Loucy (cell line): ENCODE measurements at regions not wholly inside any gene's neighbourhood (a gene's known extent, or its start where the extent isn't known, plus 50 kb on each side); places are given as distances from the start of the nearest gene placed in this dataset.
A peak's percentile ranks its signal among the peaks of the same experiment; 100 is the strongest.

Experiments
- H2AFZ ChIP-seq: fragments of 200-600 bp; sonication (generic); 2 replicates; pipeline ENCODE4 v1.6.0; 2016; ENCODE audit warnings: antibody characterized with exemption, mild to moderate bottlenecking, low read length, moderate library complexity
- H3F3A ChIP-seq: fragments of 200-600 bp; 2 replicates; pipeline ENCODE4 v1.6.0; 2016; ENCODE audit warnings: antibody characterized with exemption, low read depth, mild to moderate bottlenecking
- H3K27me3 ChIP-seq: fragments of 200-600 bp; sonication (generic); 2 replicates; pipeline ENCODE4 v1.6.1; 2014; ENCODE audit warnings: low read length, mild to moderate bottlenecking; ENCODE audit not compliant: insufficient read depth, poor library complexity, severe bottlenecking
- H3K36me3 ChIP-seq: fragments of 200-600 bp; sonication (generic); 2 replicates; pipeline ENCODE4 v1.6.1; 2016; ENCODE audit warnings: low read length; ENCODE audit not compliant: insufficient read depth
- H3K4me1 ChIP-seq: fragments of 200-600 bp; sonication (generic); 2 replicates; pipeline ENCODE4 v1.5.1; 2014; ENCODE audit warnings: low read length, mild to moderate bottlenecking; ENCODE audit not compliant: insufficient read depth, poor library complexity, severe bottlenecking
- H3K4me2 ChIP-seq: fragments of 200-600 bp; sonication (generic); 2 replicates; pipeline ENCODE4 v1.6.0; 2014; ENCODE audit warnings: antibody characterized with exemption, low read length, low read depth, mild to moderate bottlenecking; ENCODE audit not compliant: poor library complexity, severe bottlenecking
- H3K4me3 ChIP-seq: fragments of 200-600 bp; sonication (generic); 2 replicates; pipeline ENCODE4 v1.5.1; 2014; ENCODE audit warnings: low read length, mild to moderate bottlenecking, mixed read lengths; ENCODE audit not compliant: poor library complexity, severe bottlenecking
- H3K79me2 ChIP-seq: fragments of 200-600 bp; sonication (generic); 2 replicates; pipeline ENCODE4 v1.6.1; 2014; ENCODE audit warnings: low read length; ENCODE audit not compliant: insufficient read depth
- H3K9ac ChIP-seq: fragments of 200-600 bp; sonication (generic); 2 replicates; pipeline ENCODE4 v1.6.0; 2014; ENCODE audit warnings: mild to moderate bottlenecking, low read depth, low read length, moderate library complexity; ENCODE audit not compliant: poor library complexity, severe bottlenecking
- H3K9me2 ChIP-seq: fragments of 200-600 bp; sonication (generic); replicated peaks from 2 replicates; pipeline ENCODE4 v1.6.1; 2016; ENCODE audit warnings: low read depth, low read length, mixed read lengths
- H3K9me3 ChIP-seq: fragments of 200-600 bp; sonication (generic); 2 replicates; pipeline ENCODE4 v1.6.1; 2014; ENCODE audit warnings: mild to moderate bottlenecking, antibody characterized with exemption, low read length, low read depth; ENCODE audit not compliant: insufficient read depth
- H4K20me1 ChIP-seq: fragments of 200-600 bp; sonication (generic); 2 replicates; pipeline ENCODE4 v1.6.0; 2014; ENCODE audit warnings: antibody characterized with exemption, low read length, mild to moderate bottlenecking; ENCODE audit not compliant: insufficient read depth, poor library complexity, severe bottlenecking
- CTCF ChIP-seq: fragments of 200-600 bp; sonication (generic); conservative IDR thresholded peaks from 2 replicates; pipeline ENCODE4 v1.5.1; 2014; ENCODE audit warnings: mild to moderate bottlenecking, antibody characterized with exemption, low read length
- EZH2phosphoT487 ChIP-seq: fragments of 200-600 bp; IDR thresholded peaks from 2 replicates; pipeline ENCODE4 v1.6.1; 2018; ENCODE audit warnings: antibody characterized with exemption, mild to moderate bottlenecking, moderate library complexity, borderline replicate concordance

- Histone ChIP-seq H3K4me3 (no peak overlapping the region), H4K20me1 (no peaks in the 10 kb centered on the region), H2AFZ (no peak overlapping the region), H3K4me2 (no peak overlapping the region), H3F3A (no peaks in the 10 kb centered on the region), H3K36me3 (no peaks in the 10 kb centered on the region), H3K9me2 (no peaks in the 10 kb centered on the region), H3K9me3 (no peaks in the 10 kb centered on the region), H3K79me2 (no peaks in the 10 kb centered on the region), H3K4me1 (peaks cover 4% of the 10 kb centered on the region), H3K27me3 (no peaks in the 10 kb centered on the region), H3K9ac (no peak overlapping the region)
- no peak for TF ChIP-seq CTCF
- TF ChIP-seq EZH2phosphoT487, result no peak
Observed at GRCh38 chr11:106158406-106158805, 80.9 kb downstream of the AASDHPPT start.

GRCh38 chr11:106159836-106160235 lies 82.4 kb downstream of the AASDHPPT start:
- H3K4me2 ChIP-seq, result no peak overlapping the region
- H3K9me2 ChIP-seq, result no peaks in the 10 kb centered on the region
- no peaks in the 10 kb centered on the region for H3K36me3 ChIP-seq
- H3K79me2 ChIP-seq, result no peaks in the 10 kb centered on the region
- H2AFZ ChIP-seq, result 0 out of 2 replicates have a peak overlapping the region, but pooled peaks have one; percentile 3
- no peak overlapping the region for H3K4me3 ChIP-seq
- H3K27me3 ChIP-seq, result no peaks in the 10 kb centered on the region
- H4K20me1 ChIP-seq, result no peaks in the 10 kb centered on the region
- no peaks in the 10 kb centered on the region for H3K9me3 ChIP-seq
- TF ChIP-seq CTCF, result no peak
- TF ChIP-seq EZH2phosphoT487, result no peak
- peaks cover 7% of the 10 kb centered on the region for H3K4me1 ChIP-seq
- H3F3A ChIP-seq, result no peaks in the 10 kb centered on the region
- no peak overlapping the region for H3K9ac ChIP-seq

- H3F3A ChIP-seq, result no peaks in the 10 kb centered on the region
- peak overlapping the region; percentile 3; the same call in 1 of the 2 replicates for H2AFZ ChIP-seq
- no peaks in the 10 kb centered on the region for H3K9me3 ChIP-seq
- TF ChIP-seq CTCF (no peak), EZH2phosphoT487 (no peak)
- H3K9me2 ChIP-seq, result no peaks in the 10 kb centered on the region
- H3K4me2 ChIP-seq, result peak overlapping the region; percentile 3
- no peaks in the 10 kb centered on the region for H3K27me3 ChIP-seq
- H3K4me3 ChIP-seq, result no peak overlapping the region
- H3K4me1 ChIP-seq, result peaks cover 7% of the 10 kb centered on the region
- no peaks in the 10 kb centered on the region for H4K20me1 ChIP-seq
- no peak overlapping the region for H3K9ac ChIP-seq
- H3K36me3 ChIP-seq, result no peaks in the 10 kb centered on the region
- no peaks in the 10 kb centered on the region for H3K79me2 ChIP-seq
Observed at GRCh38 chr11:106160494-106160893, 83.0 kb downstream of the AASDHPPT start.
